Dermis microvascular lymphatic vessel endothelial cell (primary cell): ENCODE measurements at regions not wholly inside any gene's neighbourhood (a gene's known extent, or its start where the extent isn't known, plus 50 kb on each side); places are given as distances from the start of the nearest gene placed in this dataset.

Experiments used
- DNase-seq, 2 donors: peaks; one replicate each; pipeline versions ENCODE4 v3.0.0 to v3.0.0-alpha.2; 2010; ENCODE audit warnings: low read depth in 2 of 2

- DNase-seq = no peak
Observed at GRCh38 chr20:39877788-39878187, 811.2 kb downstream of the MAFB start.

- no peak for DNase-seq
Observed at GRCh38 chr20:39876976-39877635, 811.9 kb downstream of the MAFB start.

GRCh38 chr20:39875492-39876110, 813.4 kb downstream of the MAFB start:
- DNase-seq = no peak

- peak; percentile 87 to 93 for DNase-seq
Observed at GRCh38 chr20:39874049-39874893, 814.8 kb downstream of the MAFB start.

GRCh38 chr20:39873286-39873685, 815.8 kb downstream of the MAFB start:
- no peak for DNase-seq

GRCh38 chr20:39871013-39871412, 818.0 kb downstream of the MAFB start:
- no peak for DNase-seq

- DNase-seq = no peak
Observed at GRCh38 chr20:39865446-39865845, 823.6 kb downstream of the MAFB start.

GRCh38 chr20:39862470-39862891, 826.6 kb downstream of the MAFB start:
- DNase-seq = no peak

- no peak for DNase-seq
Observed at GRCh38 chr20:39861381-39861780, 827.7 kb downstream of the MAFB start.

GRCh38 chr20:39857835-39858234, 831.2 kb downstream of the MAFB start:
- DNase-seq = no peak

- no peak for DNase-seq
Observed at GRCh38 chr20:39857187-39857586, 831.8 kb downstream of the MAFB start.

GRCh38 chr20:39855799-39856198, 833.2 kb downstream of the MAFB start:
- DNase-seq = no peak

GRCh38 chr20:39855056-39855455, 834.0 kb downstream of the MAFB start:
- no peak for DNase-seq

- DNase-seq = no peak
Observed at GRCh38 chr20:39853636-39854035, 835.4 kb downstream of the MAFB start.

- no peak for DNase-seq
Observed at GRCh38 chr20:39853050-39853449, 836.0 kb downstream of the MAFB start.

- DNase-seq = no peak
Observed at GRCh38 chr20:39851459-39851858, 837.6 kb downstream of the MAFB start.

- no peak for DNase-seq
Observed at GRCh38 chr20:39850821-39851330, 838.2 kb downstream of the MAFB start.

GRCh38 chr20:39850246-39850645, 838.8 kb downstream of the MAFB start:
- DNase-seq = no peak

GRCh38 chr20:39849664-39850063, 839.4 kb downstream of the MAFB start:
- peak in 1 of 2 donors; percentile 66 for DNase-seq

GRCh38 chr20:39849171-39849570, 839.9 kb downstream of the MAFB start:
- no peak for DNase-seq

GRCh38 chr20:39839399-39840119, 849.5 kb downstream of the MAFB start:
- DNase-seq = no peak

GRCh38 chr20:39837561-39837960, 851.5 kb downstream of the MAFB start:
- no peak for DNase-seq
